Left ventricle myocardium superior (tissue), 1 donor: ENCODE measurements at regions not wholly inside any gene's neighbourhood (a gene's known extent, or its start where the extent isn't known, plus 50 kb on each side); places are given as distances from the start of the nearest gene placed in this dataset.
"Not testable (repeated sequence)": the region's sequence is repeated elsewhere in the genome, so short reads cannot be mapped to it uniquely, and the experiment has no call there.

Source experiments
- ATAC-seq: fragments of 200-7000 bp; cut with Tn5 transposase; one replicate; pipeline ENCODE4 v1.9.1; 2020; ENCODE audit warnings: mild to moderate bottlenecking, moderate library complexity
- DNase-seq: peaks from one replicate; pipeline ENCODE4 v3.0.0-alpha.2; 2020
- intact Hi-C: fragments of 100-400 bp; cut with micrococcal nuclease; formaldehyde crosslinking; loops from one replicate; pipeline ENCODE4 v1.11.0; 2022
- donor health status: DM: no; HTN: yes; CAD: no; lungs with severe emphysema.

- DNase-seq (no peak), ATAC-seq (no peak)
- intact Hi-C loops, result no loop called here
Measured at GRCh38 chr5:144033486-144033885, 137.0 kb downstream of the YIPF5 start.

- DNase-seq, result no peak
- intact Hi-C loops, result no loop called here
- ATAC-seq, result no peak
Measured at GRCh38 chr5:144035046-144035740, 135.3 kb downstream of the YIPF5 start.

- intact Hi-C loops, result no loop called here
- no peak for DNase-seq
- no peak for ATAC-seq
Measured at GRCh38 chr5:144036476-144036875, 134.0 kb downstream of the YIPF5 start.

GRCh38 chr5:144040615-144041305, 129.7 kb downstream of the YIPF5 start:
- intact Hi-C loops, result no loop called here
- ATAC-seq (peak; percentile 23), DNase-seq (no peak)

GRCh38 chr5:144042156-144042555, 128.3 kb downstream of the YIPF5 start:
- DNase-seq (no peak), ATAC-seq (peak; percentile 40)
- intact Hi-C loops, result no loop called here

GRCh38 chr5:144048259-144048856, 122.1 kb downstream of the YIPF5 start:
- intact Hi-C loops, result no loop called here
- DNase-seq (no peak), ATAC-seq (peak; percentile 31)

GRCh38 chr5:144055391-144055790, 115.1 kb downstream of the YIPF5 start:
- ATAC-seq, intact Hi-C loops, DNase-seq: not testable (repeated sequence)

GRCh38 chr5:144060091-144060490, 110.4 kb downstream of the YIPF5 start:
- intact Hi-C loops, DNase-seq, ATAC-seq: not testable (repeated sequence)

- ATAC-seq (no peak), DNase-seq (no peak)
- intact Hi-C loops, result no loop called here
Measured at GRCh38 chr5:144060598-144060997, 109.9 kb downstream of the YIPF5 start.

GRCh38 chr5:144065786-144066185, 104.7 kb downstream of the YIPF5 start:
- DNase-seq (no peak), ATAC-seq (no peak)
- intact Hi-C loops, result no loop called here

- no peak for ATAC-seq
- intact Hi-C loops, result no loop called here
- no peak for DNase-seq
Measured at GRCh38 chr5:144072518-144072927, 97.9 kb downstream of the YIPF5 start.

- no peak for ATAC-seq
- intact Hi-C loops, result no loop called here
- DNase-seq, result no peak
Measured at GRCh38 chr5:144076521-144077083, 93.9 kb downstream of the YIPF5 start.

- DNase-seq (no peak), ATAC-seq (no peak)
- intact Hi-C loops, result no loop called here
Measured at GRCh38 chr5:144083185-144083584, 87.3 kb downstream of the YIPF5 start.

GRCh38 chr5:144084971-144085370, 85.5 kb downstream of the YIPF5 start:
- DNase-seq (no peak), ATAC-seq (no peak)
- intact Hi-C loops, result no loop called here

- ATAC-seq (no peak), DNase-seq (no peak)
- intact Hi-C loops, result no loop called here
Measured at GRCh38 chr5:144085381-144085780, 85.1 kb downstream of the YIPF5 start.

- DNase-seq (no peak), ATAC-seq (no peak)
- intact Hi-C loops, result no loop called here
Measured at GRCh38 chr5:144086295-144086694, 84.2 kb downstream of the YIPF5 start.

GRCh38 chr5:144087576-144087975, 82.9 kb downstream of the YIPF5 start:
- no peak for DNase-seq
- intact Hi-C loops, result no loop called here
- no peak for ATAC-seq

GRCh38 chr5:144088206-144089064, 82.0 kb downstream of the YIPF5 start:
- intact Hi-C loops, result no loop called here
- DNase-seq, result no peak
- ATAC-seq, result peak; percentile 38

- ATAC-seq (no peak), DNase-seq (no peak)
- intact Hi-C loops, result no loop called here
Measured at GRCh38 chr5:144089401-144090021, 80.9 kb downstream of the YIPF5 start.
